IMR-90 (cell line): ENCODE measurements at regions not wholly inside any gene's neighbourhood (a gene's known extent, or its start where the extent isn't known, plus 50 kb on each side); places are given as distances from the start of the nearest gene placed in this dataset.

Experiments
- ATAC-seq: fragments of 200-7000 bp; cut with Tn5 transposase; 2 replicates; pipeline ENCODE4 v1.9.1; 2020; ENCODE audit warnings: low read depth, mild to moderate bottlenecking, moderate library complexity
- BruUV-seq: library from RNA; stranded (reverse); fragments of 400-500 nt; replicated peaks from 2 replicates; lab custom pipeline; 2021; lab: Mats Ljungman, UMichigan
- CTCF ChIA-PET: fragments of 300-600 bp; formaldehyde crosslinking; extraction: SDS; loops from one replicate; lab custom pipeline; 2021; ENCODE audit warnings: antibody characterized with exemption; lab: Yijun Ruan, JAX
- POLR2A ChIA-PET: fragments of 300-600 bp; sonication (Branson Sonifier 250); formaldehyde crosslinking; loops from one replicate; lab custom pipeline; 2022; ENCODE audit warnings: antibody characterized with exemption; ENCODE audit not compliant: unreplicated experiment; lab: Charles Lee
- DNase-seq: peaks from one replicate; pipeline ENCODE4 v3.0.0; 2013
- H2AFZ ChIP-seq: replicated peaks from 2 replicates; pipeline ENCODE3; 2013; ENCODE audit warnings: low read length, mild to moderate bottlenecking; ENCODE audit not compliant: poor library complexity
- H2AK5ac ChIP-seq: 2 replicates; pipeline ENCODE4 v1.6.1; 2013; ENCODE audit warnings: low read depth, low read length, inconsistent platforms
- H2AK9ac ChIP-seq: replicated peaks from 2 replicates; pipeline ENCODE3; 2013; ENCODE audit warnings: mild to moderate bottlenecking, low read depth, low read length, moderate library complexity; ENCODE audit not compliant: poor library complexity
- H2BK120ac ChIP-seq: 2 replicates; pipeline ENCODE4 v1.6.1; 2013; ENCODE audit warnings: low read depth, low read length, inconsistent platforms
- H2BK15ac ChIP-seq: 3 replicates; pipeline ENCODE4 v1.6.1; 2013; ENCODE audit warnings: low read depth, low read length, inconsistent platforms
- H2BK20ac ChIP-seq: 2 replicates; pipeline ENCODE4 v1.6.1; 2013; ENCODE audit warnings: low read depth, mild to moderate bottlenecking, inconsistent platforms, low read length, moderate library complexity
- H2BK5ac ChIP-seq: 2 replicates; pipeline ENCODE4 v1.6.1; 2013; ENCODE audit warnings: mild to moderate bottlenecking, low read depth, low read length, inconsistent platforms; ENCODE audit not compliant: poor library complexity, severe bottlenecking
- H3K14ac ChIP-seq: replicated peaks from 2 replicates; pipeline ENCODE4 v1.6.1; 2013; ENCODE audit warnings: low read depth, low read length, inconsistent platforms
- H3K18ac ChIP-seq: 2 replicates; pipeline ENCODE4 v1.6.1; 2013; ENCODE audit warnings: low read depth, low read length, control low read depth
- H3K23ac ChIP-seq: 2 replicates; pipeline ENCODE4 v1.6.1; 2013; ENCODE audit warnings: low read depth, low read length, inconsistent platforms
- H3K27ac ChIP-seq: 2 replicates; pipeline ENCODE4 v1.5.1; 2013; ENCODE audit warnings: mild to moderate bottlenecking, control low read depth, low read length; ENCODE audit not compliant: insufficient read depth
- H3K27me3 ChIP-seq: 2 replicates; pipeline ENCODE4 v1.6.1; 2013; ENCODE audit warnings: low read length; ENCODE audit not compliant: control insufficient read depth, insufficient read depth
- H3K36me3 ChIP-seq: 2 replicates; pipeline ENCODE4 v1.6.1; 2013; ENCODE audit warnings: low read length, mixed read lengths; ENCODE audit not compliant: control insufficient read depth, insufficient read depth
- H3K4ac ChIP-seq: 2 replicates; pipeline ENCODE4 v1.6.1; 2013; ENCODE audit warnings: low read depth, low read length, inconsistent platforms
- H3K4me1 ChIP-seq: 2 replicates; pipeline ENCODE4 v1.6.1; 2013; ENCODE audit warnings: low read length, mixed read lengths; ENCODE audit not compliant: control insufficient read depth, insufficient read depth
- H3K4me2 ChIP-seq: 2 replicates; pipeline ENCODE4 v1.6.1; 2013; ENCODE audit warnings: low read depth, mild to moderate bottlenecking, control low read depth, low read length, moderate library complexity
- H3K4me3 ChIP-seq: 2 replicates; pipeline ENCODE4 v1.5.1; 2013; ENCODE audit warnings: low read depth, mild to moderate bottlenecking, control low read depth, low read length, moderate library complexity; ENCODE audit not compliant: insufficient read depth
- H3K56ac ChIP-seq: 2 replicates; pipeline ENCODE4 v1.6.1; 2013; ENCODE audit warnings: low read length, inconsistent platforms; ENCODE audit not compliant: insufficient read depth; ENCODE audit errors: extremely low read depth
- H3K79me1 ChIP-seq, 2 experiments: 2 replicates each; pipeline ENCODE4 v1.6.1; 2013; ENCODE audit warnings: low read length in 2 of 2, inconsistent platforms in 1 of 2, low read depth in 1 of 2
- H3K9ac ChIP-seq: 2 replicates; pipeline ENCODE4 v1.6.1; 2013; ENCODE audit warnings: low read depth, low read length, control low read depth
- H3K9me1 ChIP-seq: 2 replicates; pipeline ENCODE4 v1.6.1; 2013; ENCODE audit warnings: low read length, inconsistent platforms; ENCODE audit not compliant: insufficient read depth
- H3K9me3 ChIP-seq: 2 replicates; pipeline ENCODE4 v1.6.1; 2013; ENCODE audit warnings: low read length; ENCODE audit not compliant: control insufficient read depth, insufficient read depth
- H4K20me1 ChIP-seq: 2 replicates; pipeline ENCODE4 v1.6.1; 2013; ENCODE audit warnings: low read length, inconsistent platforms; ENCODE audit not compliant: insufficient read depth
- H4K5ac ChIP-seq: 2 replicates; pipeline ENCODE4 v1.6.1; 2013; ENCODE audit warnings: mild to moderate bottlenecking, low read depth, low read length, control low read depth
- H4K8ac ChIP-seq, 2 experiments: 2 replicates each; pipeline ENCODE4 v1.6.1; 2013; ENCODE audit warnings: low read depth in 2 of 2, low read length in 2 of 2, control low read depth in 1 of 2, inconsistent platforms in 1 of 2
- H4K91ac ChIP-seq: 2 replicates; pipeline ENCODE4 v1.6.1; 2013; ENCODE audit warnings: low read depth, low read length, inconsistent platforms; ENCODE audit not compliant: insufficient read depth
- BHLHE40 ChIP-seq: fragments of 150-350 bp; IDR thresholded peaks from 2 replicates; pipeline ENCODE4 v1.6.1; 2016; ENCODE audit warnings: mild to moderate bottlenecking, low read depth, low read length
- CEBPB ChIP-seq: IDR thresholded peaks from 2 replicates; pipeline ENCODE4 v1.6.1; 2012; ENCODE audit warnings: low read depth, low read length, improper control_type of control experiment
- CHD1 ChIP-seq: IDR thresholded peaks from 2 replicates; pipeline ENCODE4 v1.6.1; 2012; ENCODE audit warnings: low read depth, low read length, improper control_type of control experiment
- CTCF ChIP-seq: conservative IDR thresholded peaks from 2 replicates; pipeline ENCODE4 v1.5.1; 2012; ENCODE audit warnings: mild to moderate bottlenecking, low read depth, low read length, improper control_type of control experiment
- ELK1 ChIP-seq: fragments of 150-350 bp; IDR thresholded peaks from 2 replicates; pipeline ENCODE4 v1.6.1; 2016; ENCODE audit warnings: low read depth, mild to moderate bottlenecking, low read length, moderate library complexity, borderline replicate concordance
- FOS ChIP-seq: fragments of 150-350 bp; IDR thresholded peaks from 2 replicates; pipeline ENCODE4 v1.6.1; 2016; ENCODE audit warnings: low read depth, low read length
- MAFK ChIP-seq: IDR thresholded peaks from 2 replicates; pipeline ENCODE4 v1.6.1; 2012; ENCODE audit warnings: low read depth, low read length, improper control_type of control experiment
- MAZ ChIP-seq: IDR thresholded peaks from 2 replicates; pipeline ENCODE4 v1.6.1; 2012; ENCODE audit warnings: low read depth, mild to moderate bottlenecking, low read length, improper control_type of control experiment, moderate library complexity, borderline replicate concordance
- MXI1 ChIP-seq: IDR thresholded peaks from 2 replicates; pipeline ENCODE4 v1.6.1; 2012; ENCODE audit warnings: low read depth, mild to moderate bottlenecking, low read length, moderate library complexity, borderline replicate concordance
- NFE2L2 ChIP-seq: fragments of 150-350 bp; IDR thresholded peaks from 2 replicates; pipeline ENCODE4 v1.6.1; 2016; ENCODE audit warnings: low read depth, mild to moderate bottlenecking, low read length
- POLR2A ChIP-seq: IDR thresholded peaks from 2 replicates; pipeline ENCODE4 v1.6.1; 2012; ENCODE audit warnings: mild to moderate bottlenecking, low read depth, low read length
- RAD21 ChIP-seq: IDR thresholded peaks from 2 replicates; pipeline ENCODE4 v1.6.1; 2012; ENCODE audit warnings: low read length, improper control_type of control experiment
- RCOR1 ChIP-seq: IDR thresholded peaks from 2 replicates; pipeline ENCODE4 v1.6.1; 2012; ENCODE audit warnings: mild to moderate bottlenecking, low read length, improper control_type of control experiment; ENCODE audit not compliant: insufficient replicate concordance
- RFX5 ChIP-seq: IDR thresholded peaks from 2 replicates; pipeline ENCODE4 v1.8.0; 2012; ENCODE audit warnings: low read depth, mild to moderate bottlenecking, low read length, moderate library complexity
- SMC3 ChIP-seq: fragments of 150-350 bp; IDR thresholded peaks from 2 replicates; pipeline ENCODE4 v1.6.1; 2016; ENCODE audit warnings: low read depth, mild to moderate bottlenecking, antibody characterized with exemption, low read length, moderate library complexity
- USF2 ChIP-seq: fragments of 150-350 bp; IDR thresholded peaks from 2 replicates; pipeline ENCODE4 v1.6.1; 2017; ENCODE audit warnings: mild to moderate bottlenecking, antibody characterized with exemption, low read length, low read depth
- WGBS, 2 experiments: methylation state at CpG; one replicate each; pipeline versions ENCODE4 v1.1.5 to v1.1.7; 2013; ENCODE audit warnings: missing lambda C conversion rate in 2 of 2; ENCODE audit not compliant: insufficient read length in 1 of 2; ENCODE audit errors: extremely low coverage in 2 of 2; 5-methylcytosine and 5-hydroxymethylcytosine counted together
- dilution Hi-C: fragments of 300-500 bp; cut with HindIII; formaldehyde crosslinking; loops from one replicate; pipeline ENCODE4 v1.14.3; 2018; ENCODE audit warnings: low sequenced_read_pairs; ENCODE audit not compliant: unreplicated experiment
- in situ Hi-C: fragments of 300-500 bp; cut with MboI; formaldehyde crosslinking; loops from 3 replicates; pipeline ENCODE4 v1.14.3; 2019; ENCODE audit warnings: low sequenced_read_pairs, inconsistent platforms, mixed read lengths
- intact Hi-C: fragments of 100-400 bp; cut with micrococcal nuclease; formaldehyde crosslinking; loops from 2 replicates; pipeline ENCODE4 v1.10.0; 2022

GRCh38 chr5:3102531-3102930 lies 351.1 kb upstream of the IRX2 start:
- DNase-seq (no peak), ATAC-seq (no peak)
- Histone ChIP-seq H3K27ac (no peak overlapping the region), H3K9me3 (peaks cover 24% of the 10 kb centered on the region), H2AK9ac (no peak overlapping the region), H2BK120ac (no peak overlapping the region), H3K56ac (no peak overlapping the region), H3K4ac (no peak overlapping the region), H3K9me1 (no peaks in the 10 kb centered on the region), H2BK20ac (no peak overlapping the region), H4K5ac (no peak overlapping the region), H3K18ac (no peak overlapping the region), H2BK5ac (no peak overlapping the region), H3K14ac (no peak overlapping the region), H2AK5ac (no peak overlapping the region), H3K36me3 (no peaks in the 10 kb centered on the region), H4K91ac (no peak overlapping the region), H3K4me2 (no peak overlapping the region), H3K27me3 (no peaks in the 10 kb centered on the region), H2AFZ (no peak overlapping the region), H4K20me1 (no peaks in the 10 kb centered on the region), H4K8ac (no peak overlapping the region), H3K23ac (no peak overlapping the region), H2BK15ac (no peak overlapping the region), H3K4me1 (no peaks in the 10 kb centered on the region), H3K4me3 (no peak overlapping the region), H3K9ac (no peak overlapping the region), H3K79me1 (no peaks in the 10 kb centered on the region)
- BruUV-seq, result no TSS peak
- dilution Hi-C loops, result no loop called here
- TF ChIP-seq CEBPB (no peak), RAD21 (no peak), RCOR1 (no peak), CHD1 (no peak), BHLHE40 (no peak), NFE2L2 (no peak), FOS (no peak), SMC3 (no peak), POLR2A (no peak), MAZ (no peak), MXI1 (no peak), USF2 (no peak), RFX5 (no peak), CTCF (no peak), ELK1 (no peak), MAFK (no peak)
- intact Hi-C loops, result no loop called here
- CTCF ChIA-PET, result no interaction called here
- POLR2A ChIA-PET, result no interaction called here
- 20% methylated on average over 1 of the region's 4 CpGs; no CpG with 5 or more reads in 1 of the 2 experiments for WGBS, 2 experiments
- in situ Hi-C loops, result no loop called here
